Prostate gland (tissue), 1 donor: ENCODE measurements at regions not wholly inside any gene's neighbourhood (a gene's known extent, or its start where the extent isn't known, plus 50 kb on each side); places are given as distances from the start of the nearest gene placed in this dataset.

Experiments used
- POLR2A ChIP-seq: fragments of 450-650 bp; IDR thresholded peaks from one replicate; pipeline ENCODE4 v1.6.1; 2016; ENCODE audit warnings: antibody characterized with exemption, mild to moderate bottlenecking
- POLR2AphosphoS5 ChIP-seq: sonication (generic); formaldehyde crosslinking; IDR thresholded peaks from one replicate; pipeline ENCODE4 v1.6.1; 2017; ENCODE audit warnings: antibody characterized with exemption

GRCh38 chr3:106204160-106204868 lies 335.5 kb upstream of the CBLB start:
- TF ChIP-seq POLR2AphosphoS5 (no peak), POLR2A (no peak)
